Suppressor macrophage treated with lipopolysaccharide for 4 hours (primary cell): ENCODE measurements at regions not wholly inside any gene's neighbourhood (a gene's known extent, or its start where the extent isn't known, plus 50 kb on each side); places are given as distances from the start of the nearest gene placed in this dataset.

ENCODE experiments used
- DNase-seq: peaks from one replicate; pipeline ENCODE4 v3.0.0-alpha.2; 2020

- DNase-seq, result no peak
Measured at GRCh38 chr6:165229216-165229615, 80.2 kb downstream of the C6orf118 start.

- no peak for DNase-seq
Measured at GRCh38 chr6:165227644-165228329, 81.6 kb downstream of the C6orf118 start.

GRCh38 chr6:165223736-165224135 lies 85.7 kb downstream of the C6orf118 start:
- DNase-seq, result no peak

DNA sequence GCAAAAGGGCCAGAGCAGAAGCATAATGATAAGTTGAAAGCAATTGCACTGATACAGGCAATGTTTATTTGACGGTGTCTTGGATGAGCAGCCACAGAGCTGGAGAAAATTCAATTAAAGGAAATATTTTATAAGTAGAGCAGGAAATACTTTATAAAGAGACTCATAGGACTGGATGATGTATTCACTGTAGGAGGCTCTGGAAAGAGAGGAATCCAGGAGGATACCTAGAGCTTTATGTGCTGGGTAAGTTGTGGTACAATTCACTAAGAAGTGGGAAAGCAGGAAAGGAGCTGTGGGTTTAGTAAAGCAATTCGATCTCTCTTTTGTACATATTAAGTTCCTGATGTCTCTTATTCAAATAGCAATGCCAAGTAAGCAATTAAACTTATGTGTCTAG lies 86.3 kb downstream of the C6orf118 start:
- DNase-seq, result no peak

- DNase-seq, result no peak
Measured at GRCh38 chr6:165222315-165223025, 86.9 kb downstream of the C6orf118 start.

DNA sequence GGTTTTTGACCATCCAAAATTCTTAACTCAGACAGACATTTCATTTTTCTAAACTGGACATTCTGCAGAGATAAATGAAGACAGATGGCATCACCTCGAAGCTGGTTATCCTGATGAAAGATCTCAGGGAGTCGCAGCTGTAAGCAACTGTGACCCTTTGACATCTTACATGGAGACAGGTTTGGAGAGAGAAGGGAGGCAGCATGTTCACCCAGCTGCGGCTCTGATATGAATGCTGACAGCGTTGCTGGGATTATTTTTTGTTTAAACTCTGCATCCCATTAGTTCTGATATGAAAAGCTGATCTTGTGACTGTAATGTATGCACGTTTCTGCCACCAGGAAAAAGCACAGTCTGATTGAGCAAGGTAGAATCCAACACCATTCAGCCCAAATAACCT lies 89.4 kb downstream of the C6orf118 start:
- no peak for DNase-seq

- DNase-seq, result no peak
Measured at GRCh38 chr6:165219629-165220028, 89.8 kb downstream of the C6orf118 start.

DNA sequence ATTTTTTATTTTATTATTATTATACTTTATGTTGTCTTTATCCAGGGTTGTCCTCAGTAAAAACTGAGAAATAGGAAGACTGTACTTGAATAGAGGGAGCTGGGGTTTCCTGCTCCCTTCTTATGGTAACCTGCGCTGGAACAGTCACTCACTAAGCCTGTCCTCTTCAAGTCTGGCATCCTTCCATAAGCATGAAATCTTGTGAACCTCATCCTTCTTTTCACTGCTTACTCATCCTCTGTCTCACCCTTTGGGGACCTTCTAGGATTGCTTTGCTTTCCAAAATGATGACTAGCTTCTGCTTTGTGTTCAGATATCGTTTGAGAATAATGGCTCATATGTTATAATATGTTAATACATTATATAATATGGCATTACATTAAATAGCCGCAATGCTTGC lies 90.6 kb downstream of the C6orf118 start:
- DNase-seq, result no peak

DNA sequence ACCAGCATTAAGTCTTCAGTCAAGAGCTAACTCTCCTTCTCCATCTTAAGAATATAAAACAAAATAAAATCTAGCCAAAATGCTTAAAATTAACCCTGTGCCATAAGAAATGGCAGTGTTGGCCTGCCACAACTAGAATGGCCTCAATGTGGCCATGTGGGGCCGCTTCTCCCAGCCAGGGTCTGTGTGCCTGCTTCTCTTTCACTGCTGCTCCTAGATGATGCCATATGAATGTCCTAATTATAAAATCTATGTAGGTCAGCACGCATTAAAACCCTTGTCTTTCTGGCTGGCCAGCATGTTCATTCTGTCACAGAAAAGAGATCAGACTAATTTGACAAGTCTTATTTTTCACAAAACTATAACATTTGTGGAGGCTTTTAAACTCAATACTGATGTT lies 102.6 kb downstream of the C6orf118 start:
- no peak for DNase-seq

DNA sequence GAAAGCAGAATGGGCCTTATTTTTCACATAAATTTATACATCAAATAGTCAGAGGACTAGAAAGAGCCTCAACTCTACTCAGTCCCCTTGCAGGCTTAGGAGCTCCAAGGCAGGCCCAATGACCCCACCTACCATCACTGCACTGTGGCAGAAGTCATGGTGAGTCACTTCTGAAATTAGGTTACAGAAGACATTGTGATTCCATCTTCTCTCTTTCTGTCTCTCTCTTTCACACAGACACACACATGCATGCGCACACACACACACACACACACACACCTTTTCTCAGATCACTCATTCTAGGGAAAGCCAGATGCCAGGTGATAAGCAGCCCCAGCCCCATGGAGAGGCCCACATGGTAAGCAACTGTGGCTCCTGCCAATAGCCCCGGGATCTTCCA lies 103.8 kb downstream of the C6orf118 start:
- no peak for DNase-seq

DNA sequence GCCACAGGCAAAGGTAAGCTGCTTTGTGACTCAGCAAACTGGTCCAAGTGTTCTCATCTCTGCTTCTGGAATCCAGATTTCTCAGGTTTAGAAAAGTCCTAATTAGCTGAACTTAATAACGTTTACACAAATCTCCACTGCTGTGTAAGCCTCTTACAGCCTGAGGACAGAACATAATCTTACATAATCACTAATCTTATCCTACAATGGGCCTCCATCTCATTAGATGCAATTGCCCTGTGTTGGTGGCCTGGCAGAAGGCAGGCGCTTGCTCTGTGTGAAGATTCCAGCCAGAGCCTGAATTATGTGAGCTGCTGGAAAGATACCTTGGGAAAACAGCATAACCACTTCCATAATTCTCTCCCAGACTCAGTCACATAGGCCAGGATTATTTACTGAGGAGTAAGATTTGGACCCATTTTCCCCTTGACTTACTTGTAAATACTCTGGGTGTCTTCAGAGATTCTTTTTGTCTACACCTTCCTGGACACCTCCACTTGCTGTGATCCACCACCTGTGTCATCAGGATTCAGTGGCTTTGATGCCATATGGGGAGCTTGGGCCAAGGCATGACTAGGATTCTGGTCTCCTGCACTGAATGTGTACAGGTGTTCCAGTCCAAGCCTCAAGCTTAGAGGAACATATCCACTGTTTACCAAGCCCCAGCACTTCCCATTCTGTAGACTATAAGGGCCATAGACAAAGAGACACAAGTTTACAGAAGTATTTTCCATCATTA lies 104.4 kb downstream of the C6orf118 start:
- DNase-seq, result no peak

DNA sequence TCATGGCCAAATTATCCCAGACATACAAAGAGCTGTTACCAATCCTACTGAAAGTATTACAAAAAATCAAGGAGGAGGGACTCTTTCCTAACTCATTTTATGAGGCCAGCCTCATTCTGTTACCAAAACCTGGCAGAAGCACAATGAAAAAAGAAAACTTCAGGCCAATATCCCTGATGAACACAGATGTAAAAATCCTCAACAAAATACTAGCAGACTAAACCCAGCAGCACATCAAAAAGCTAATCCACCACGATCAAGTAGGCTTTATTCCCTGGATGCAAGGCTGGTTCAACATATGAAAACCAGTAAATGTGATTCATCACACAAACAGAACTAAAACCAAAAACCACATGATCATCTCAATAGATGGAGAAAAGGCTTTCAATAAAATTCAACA lies 109.2 kb downstream of the C6orf118 start:
- DNase-seq, result no peak

GRCh38 chr6:165191461-165191860 lies 117.9 kb downstream of the C6orf118 start:
- DNase-seq, result no peak

DNA sequence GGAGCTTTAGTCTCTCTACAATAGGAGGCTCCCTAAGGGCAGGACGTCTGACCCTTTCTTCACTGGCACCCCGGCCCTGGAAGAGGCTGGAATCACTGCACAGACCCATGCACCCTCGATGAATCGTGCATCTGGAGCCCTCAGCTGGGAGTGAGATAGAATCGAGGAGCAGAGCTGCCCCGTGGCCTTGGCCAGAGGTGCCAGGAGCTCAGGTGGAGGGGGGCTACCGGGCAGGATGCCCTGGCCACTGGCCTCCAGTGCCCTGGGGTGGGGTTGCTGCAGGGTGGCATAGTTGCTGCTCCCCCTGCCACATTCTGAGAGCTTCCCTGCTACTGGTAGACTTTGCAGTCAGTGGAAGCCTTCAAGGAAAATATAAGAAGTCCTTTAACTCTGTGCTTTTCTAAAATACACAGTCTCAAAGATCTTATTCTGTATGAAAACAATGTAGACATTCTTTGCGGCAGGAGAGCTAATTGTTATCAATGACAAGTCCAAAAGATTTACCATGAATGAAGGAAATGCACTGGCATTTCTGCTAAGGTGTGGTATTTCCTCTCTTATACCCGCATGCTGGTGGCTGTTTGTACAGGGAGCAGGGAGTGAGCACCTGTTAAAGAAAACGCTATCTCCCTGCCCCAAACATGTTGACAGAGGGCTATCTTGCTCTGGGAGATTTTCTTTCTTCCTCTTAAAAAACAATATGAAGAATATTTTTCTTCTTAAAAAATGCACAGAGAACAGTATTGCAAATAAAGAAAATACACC lies 122.8 kb downstream of the C6orf118 start:
- no peak for DNase-seq

- no peak for DNase-seq
Measured at GRCh38 chr6:165186041-165186440, 123.4 kb downstream of the C6orf118 start.

- DNase-seq, result no peak
Measured at GRCh38 chr6:165184192-165184979, 125.0 kb downstream of the C6orf118 start.

GRCh38 chr6:165183496-165184140 lies 125.8 kb downstream of the C6orf118 start:
- no peak for DNase-seq

DNA sequence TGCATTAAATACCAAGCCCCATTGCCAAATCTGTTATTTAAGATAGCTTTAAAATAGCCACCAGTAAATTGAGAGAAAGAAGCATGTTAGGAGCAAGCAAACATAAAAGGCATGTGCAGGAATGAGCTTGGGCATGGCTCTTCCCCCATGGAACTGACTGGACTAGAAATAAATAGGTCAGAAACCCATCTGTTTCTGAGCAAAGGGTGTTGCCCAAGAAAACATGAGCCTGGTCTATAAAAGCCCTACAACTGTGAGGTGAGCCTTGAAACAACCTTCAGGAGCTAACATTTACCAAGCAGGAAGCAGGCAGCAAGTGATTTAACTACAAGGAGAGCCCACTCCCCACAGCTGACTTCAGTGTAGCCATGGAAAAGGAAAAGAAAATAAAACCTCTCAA lies 126.3 kb downstream of the C6orf118 start:
- no peak for DNase-seq

GRCh38 chr6:165181951-165182414 lies 127.4 kb downstream of the C6orf118 start:
- DNase-seq, result no peak

DNA sequence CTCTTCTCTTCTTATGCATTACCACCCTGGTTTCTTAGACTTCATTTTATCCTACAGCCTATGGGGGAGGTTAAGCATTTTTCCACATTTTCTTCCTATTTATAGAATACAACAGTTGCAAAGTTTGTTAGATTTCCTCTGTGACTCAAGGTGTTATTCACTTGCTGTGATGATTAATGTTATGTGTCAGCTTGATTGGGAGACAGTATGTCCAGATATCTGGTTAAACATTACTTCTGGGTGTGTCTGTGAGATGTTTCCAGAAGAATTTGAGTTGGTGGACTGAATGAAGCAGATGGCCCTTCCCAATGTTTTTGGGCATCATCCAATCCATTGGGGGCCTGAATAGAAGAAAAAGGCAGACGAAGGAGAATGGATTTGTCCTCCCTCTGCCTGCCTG lies 131.3 kb downstream of the C6orf118 start:
- no peak for DNase-seq

DNA sequence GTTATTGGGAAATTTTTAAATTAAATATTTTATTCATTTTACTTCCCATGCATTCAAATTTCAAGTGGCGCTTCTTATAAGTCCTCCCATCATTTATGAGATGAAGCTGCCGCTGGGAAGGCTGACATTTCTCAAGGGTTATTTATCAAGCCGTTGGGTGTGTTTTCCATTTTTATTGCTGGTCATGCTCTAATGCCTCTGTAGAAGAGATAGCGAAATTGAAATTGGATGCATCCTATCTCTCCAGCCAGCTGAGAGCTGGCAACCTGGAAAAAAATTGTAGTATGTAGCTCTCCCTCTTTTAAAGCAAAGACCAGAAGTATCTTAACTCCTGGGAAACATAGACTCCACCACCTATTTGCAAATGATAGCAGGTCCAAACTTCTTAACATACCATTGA lies 135.9 kb downstream of the C6orf118 start:
- DNase-seq, result no peak

DNA sequence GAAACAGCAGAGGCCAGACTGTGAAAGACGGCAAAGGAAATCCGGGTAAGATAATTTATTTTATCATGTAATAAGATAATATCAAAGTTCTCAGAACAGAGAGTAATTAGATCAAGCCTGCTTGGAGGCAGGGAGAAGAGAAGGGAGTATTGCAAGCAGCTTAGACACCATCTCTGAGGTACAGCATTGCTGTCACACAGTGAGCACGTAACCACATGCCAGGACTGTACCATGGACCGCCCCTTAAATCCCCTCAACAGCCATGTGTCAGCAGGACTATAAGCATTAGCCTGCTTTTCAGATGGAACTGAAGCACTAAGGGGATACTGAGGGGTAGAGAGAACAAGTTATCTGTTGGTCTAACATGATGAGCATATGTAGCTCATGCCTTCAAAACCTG lies 141.5 kb downstream of the C6orf118 start:
- no peak for DNase-seq
